NCI-H446 (cell line): ENCODE measurements at regions not wholly inside any gene's neighbourhood (a gene's known extent, or its start where the extent isn't known, plus 50 kb on each side); places are given as distances from the start of the nearest gene placed in this dataset.
"Not testable (repeated sequence)": the region's sequence is repeated elsewhere in the genome, so short reads cannot be mapped to it uniquely, and the experiment has no call there.

Experiments used
- DNase-seq, 2 experiments: peaks; one replicate each; lab custom pipeline; 2025; lab: John Stamatoyannopoulos, UW

GRCh38 chr9:22217254-22217653 lies 208.1 kb upstream of the CDKN2B start:
- no peak for DNase-seq

GRCh38 chr9:22225856-22226255 lies 216.8 kb upstream of the CDKN2B start:
- DNase-seq = not testable (repeated sequence)

GRCh38 chr9:22227986-22228385 lies 218.6 kb upstream of the DMRTA1 start:
- no peak for DNase-seq

- no peak for DNase-seq
Measured at GRCh38 chr9:22228542-22228941, 218.1 kb upstream of the DMRTA1 start.

- DNase-seq = peak in 1 of 2 experiments; percentile 60
Measured at GRCh38 chr9:22229069-22229468, 217.6 kb upstream of the DMRTA1 start.

GRCh38 chr9:22231309-22231708 lies 215.3 kb upstream of the DMRTA1 start:
- not testable (repeated sequence) for DNase-seq

GRCh38 chr9:22232971-22233370 lies 213.7 kb upstream of the DMRTA1 start:
- no peak for DNase-seq

GRCh38 chr9:22237497-22238363 lies 208.9 kb upstream of the DMRTA1 start:
- DNase-seq = peak in 1 of 2 experiments; percentile 9

- peak; percentile 40 to 52 for DNase-seq
Measured at GRCh38 chr9:22238809-22239684, 207.6 kb upstream of the DMRTA1 start.

- DNase-seq = no peak
Measured at GRCh38 chr9:22240619-22241018, 206.0 kb upstream of the DMRTA1 start.

- DNase-seq = no peak
Measured at GRCh38 chr9:22241024-22241423, 205.6 kb upstream of the DMRTA1 start.

GRCh38 chr9:22241611-22242010 lies 205.0 kb upstream of the DMRTA1 start:
- no peak for DNase-seq

GRCh38 chr9:22244139-22245011 lies 202.2 kb upstream of the DMRTA1 start:
- peak; percentile 14 to 78 for DNase-seq

- DNase-seq = no peak
Measured at GRCh38 chr9:22255337-22255736, 191.3 kb upstream of the DMRTA1 start.

- no peak for DNase-seq
Measured at GRCh38 chr9:22256381-22256780, 190.2 kb upstream of the DMRTA1 start.

GRCh38 chr9:22257026-22257816 lies 189.4 kb upstream of the DMRTA1 start:
- DNase-seq = no peak

GRCh38 chr9:22265038-22265437 lies 181.6 kb upstream of the DMRTA1 start:
- no peak for DNase-seq

- DNase-seq = no peak
Measured at GRCh38 chr9:22265534-22265933, 181.1 kb upstream of the DMRTA1 start.

- no peak for DNase-seq
Measured at GRCh38 chr9:22274477-22274876, 172.1 kb upstream of the DMRTA1 start.

GRCh38 chr9:22278426-22278825 lies 168.2 kb upstream of the DMRTA1 start:
- no peak for DNase-seq

GRCh38 chr9:22279636-22280035 lies 167.0 kb upstream of the DMRTA1 start:
- DNase-seq = no peak
